ENCODE measurements at regions not wholly inside any gene's neighbourhood (a gene's known extent, or its start where the extent isn't known, plus 50 kb on each side); places are given as distances from the start of the nearest gene placed in this dataset.
"Not testable (repeated sequence)": the region's sequence is repeated elsewhere in the genome, so short reads cannot be mapped to it uniquely, and the experiment has no call there.

GRCh38 chr7:68623030-68623429 is 975.2 kb upstream of the AUTS2 start:
- H3K4me3 Mint-ChIP-seq, result no peak overlapping the region

GRCh38 chr7:68627247-68627864 is 970.9 kb upstream of the AUTS2 start:
- DNase-seq (no peak), ATAC-seq (replicated peaks) (no peak)
- peaks cover 8 to 15% of the 10 kb centered on the region in 2 donors for H3K9me3 Mint-ChIP-seq
- no peaks in the 10 kb centered on the region for H3K36me3 Mint-ChIP-seq (ENCODE audit: insufficient read depth)
- no peak overlapping the region for H3K27ac Mint-ChIP-seq
- H3K27me3 Mint-ChIP-seq, result no peaks in the 10 kb centered on the region
- H3K4me3 Mint-ChIP-seq, result no peak overlapping the region
- no peaks in the 10 kb centered on the region for H3K4me1 Mint-ChIP-seq (ENCODE audit: low read depth in 2 of 2)

More at GRCh38 chr7:68623030-68623429, 975.2 kb upstream of the AUTS2 start:
- Mint-ChIP-seq H3K27ac (no peak overlapping the region), H3K4me1 (ENCODE audit: low read depth in 2 of 2) (no peaks in the 10 kb centered on the region), H3K27me3 (no peaks in the 10 kb centered on the region), H3K9me3 (peaks cover 4 to 8% of the 10 kb centered on the region in 2 donors), H3K36me3 (ENCODE audit: insufficient read depth) (no peaks in the 10 kb centered on the region)
- DNase-seq (no peak), ATAC-seq (replicated peaks) (no peak)

GRCh38 chr7:68630914-68631313 is 967.4 kb upstream of the AUTS2 start:
- H3K36me3 Mint-ChIP-seq (ENCODE audit: insufficient read depth); H3K27me3 Mint-ChIP-seq; ATAC-seq (replicated peaks); H3K4me3 Mint-ChIP-seq; H3K4me1 Mint-ChIP-seq (ENCODE audit: low read depth in 2 of 2); DNase-seq; H3K27ac Mint-ChIP-seq: not testable (repeated sequence)
- peaks cover 6 to 14% of the 10 kb centered on the region in 2 donors for H3K9me3 Mint-ChIP-seq

- ATAC-seq (replicated peaks) (no peak), DNase-seq (no peak)
- no peaks in the 10 kb centered on the region for H3K9me3 Mint-ChIP-seq
- no peaks in the 10 kb centered on the region for H3K27me3 Mint-ChIP-seq
- H3K4me3 Mint-ChIP-seq, result no peak overlapping the region
- H3K27ac Mint-ChIP-seq, result no peak overlapping the region
- no peaks in the 10 kb centered on the region for H3K36me3 Mint-ChIP-seq (ENCODE audit: insufficient read depth)
- no peaks in the 10 kb centered on the region for H3K4me1 Mint-ChIP-seq (ENCODE audit: low read depth in 2 of 2)
Observed at GRCh38 chr7:68640103-68640502, 958.2 kb upstream of the AUTS2 start.

GRCh38 chr7:68642727-68643126 is 955.5 kb upstream of the AUTS2 start:
- Mint-ChIP-seq H3K27ac (no peak overlapping the region), H3K4me1 (ENCODE audit: low read depth in 2 of 2) (no peaks in the 10 kb centered on the region), H3K9me3 (peaks cover 0 to 2% of the 10 kb centered on the region in 2 donors), H3K36me3 (ENCODE audit: insufficient read depth) (no peaks in the 10 kb centered on the region), H3K27me3 (no peaks in the 10 kb centered on the region), H3K4me3 (no peak overlapping the region)
- ATAC-seq (replicated peaks), result no peak
- no peak for DNase-seq

- no peak overlapping the region for H3K4me3 Mint-ChIP-seq
- no peaks in the 10 kb centered on the region for H3K27me3 Mint-ChIP-seq
- H3K27ac Mint-ChIP-seq, result no peak overlapping the region
- ATAC-seq (replicated peaks), result no peak
- H3K4me1 Mint-ChIP-seq (ENCODE audit: low read depth in 2 of 2), result no peaks in the 10 kb centered on the region
- peaks cover 0 to 5% of the 10 kb centered on the region in 2 donors for H3K9me3 Mint-ChIP-seq
- no peak for DNase-seq
- no peaks in the 10 kb centered on the region for H3K36me3 Mint-ChIP-seq (ENCODE audit: insufficient read depth)
Observed at GRCh38 chr7:68663392-68663791, 934.9 kb upstream of the AUTS2 start.

GRCh38 chr7:68671046-68671445 is 927.2 kb upstream of the AUTS2 start:
- Mint-ChIP-seq H3K27me3 (no peaks in the 10 kb centered on the region), H3K27ac (no peak overlapping the region), H3K4me3 (no peak overlapping the region), H3K9me3 (peaks cover 10 to 16% of the 10 kb centered on the region in 2 donors), H3K36me3 (ENCODE audit: insufficient read depth) (no peaks in the 10 kb centered on the region), H3K4me1 (ENCODE audit: low read depth in 2 of 2) (no peaks in the 10 kb centered on the region)
- DNase-seq, result no peak
- ATAC-seq (replicated peaks), result no peak

GRCh38 chr7:68671671-68672070 is 926.6 kb upstream of the AUTS2 start:
- Mint-ChIP-seq H3K9me3 (peaks cover 13 to 18% of the 10 kb centered on the region in 2 donors), H3K4me3 (no peak overlapping the region), H3K27ac (no peak overlapping the region), H3K36me3 (ENCODE audit: insufficient read depth) (no peaks in the 10 kb centered on the region), H3K27me3 (no peaks in the 10 kb centered on the region), H3K4me1 (ENCODE audit: low read depth in 2 of 2) (no peaks in the 10 kb centered on the region)
- DNase-seq (no peak), ATAC-seq (replicated peaks) (no peak)

- Mint-ChIP-seq H3K27me3 (no peaks in the 10 kb centered on the region), H3K4me3 (no peak overlapping the region), H3K4me1 (ENCODE audit: low read depth in 2 of 2) (no peaks in the 10 kb centered on the region), H3K9me3 (peaks cover 13 to 18% of the 10 kb centered on the region in 2 donors), H3K27ac (no peak overlapping the region), H3K36me3 (ENCODE audit: insufficient read depth) (no peaks in the 10 kb centered on the region)
- DNase-seq, result no peak
- no peak for ATAC-seq (replicated peaks)
Observed at GRCh38 chr7:68674826-68675225, 923.4 kb upstream of the AUTS2 start.

GRCh38 chr7:68676813-68677535 is 921.3 kb upstream of the AUTS2 start:
- Mint-ChIP-seq H3K27ac (no peak overlapping the region), H3K4me3 (no peak overlapping the region), H3K27me3 (no peaks in the 10 kb centered on the region), H3K4me1 (ENCODE audit: low read depth in 2 of 2) (no peaks in the 10 kb centered on the region), H3K36me3 (ENCODE audit: insufficient read depth) (no peaks in the 10 kb centered on the region), H3K9me3 (peaks cover 9 to 18% of the 10 kb centered on the region in 2 donors)
- ATAC-seq (replicated peaks), result no peak
- no peak for DNase-seq

- no peaks in the 10 kb centered on the region for H3K36me3 Mint-ChIP-seq (ENCODE audit: insufficient read depth)
- H3K27ac Mint-ChIP-seq, result no peak overlapping the region
- no peaks in the 10 kb centered on the region for H3K4me1 Mint-ChIP-seq (ENCODE audit: low read depth in 2 of 2)
- no peak for DNase-seq
- no peak overlapping the region for H3K4me3 Mint-ChIP-seq
- no peak for ATAC-seq (replicated peaks)
- H3K9me3 Mint-ChIP-seq, result peaks cover 9 to 18% of the 10 kb centered on the region in 2 donors
- H3K27me3 Mint-ChIP-seq, result no peaks in the 10 kb centered on the region
Observed at GRCh38 chr7:68678196-68678595, 920.1 kb upstream of the AUTS2 start.

GRCh38 chr7:68679459-68680234 is 918.6 kb upstream of the AUTS2 start:
- Mint-ChIP-seq H3K36me3 (ENCODE audit: insufficient read depth) (no peaks in the 10 kb centered on the region), H3K27me3 (no peaks in the 10 kb centered on the region), H3K27ac (no peak overlapping the region), H3K4me3 (no peak overlapping the region), H3K4me1 (ENCODE audit: low read depth in 2 of 2) (no peaks in the 10 kb centered on the region), H3K9me3 (peaks cover 6 to 11% of the 10 kb centered on the region in 2 donors)
- DNase-seq (no peak), ATAC-seq (replicated peaks) (no peak)

GRCh38 chr7:68680235-68680872 is 917.9 kb upstream of the AUTS2 start:
- no peak for DNase-seq
- peaks cover 6 to 9% of the 10 kb centered on the region in 2 donors for H3K9me3 Mint-ChIP-seq
- no peaks in the 10 kb centered on the region for H3K4me1 Mint-ChIP-seq (ENCODE audit: low read depth in 2 of 2)
- no peaks in the 10 kb centered on the region for H3K36me3 Mint-ChIP-seq (ENCODE audit: insufficient read depth)
- ATAC-seq (replicated peaks), result no peak
- H3K27me3 Mint-ChIP-seq, result no peaks in the 10 kb centered on the region
- no peak overlapping the region for H3K27ac Mint-ChIP-seq
- H3K4me3 Mint-ChIP-seq, result no peak overlapping the region

Measured in effector memory CD8-positive, alpha-beta T cell (primary cell).